Kidney capillary endothelial cell (primary cell): ENCODE measurements at regions not wholly inside any gene's neighbourhood (a gene's known extent, or its start where the extent isn't known, plus 50 kb on each side); places are given as distances from the start of the nearest gene placed in this dataset.
"Not testable (repeated sequence)": the region's sequence is repeated elsewhere in the genome, so short reads cannot be mapped to it uniquely, and the experiment has no call there.

Experiments
- DNase-seq: peaks from one replicate; pipeline ENCODE4 v3.0.0-alpha.2; 2018; ENCODE audit warnings: low spot score

DNA sequence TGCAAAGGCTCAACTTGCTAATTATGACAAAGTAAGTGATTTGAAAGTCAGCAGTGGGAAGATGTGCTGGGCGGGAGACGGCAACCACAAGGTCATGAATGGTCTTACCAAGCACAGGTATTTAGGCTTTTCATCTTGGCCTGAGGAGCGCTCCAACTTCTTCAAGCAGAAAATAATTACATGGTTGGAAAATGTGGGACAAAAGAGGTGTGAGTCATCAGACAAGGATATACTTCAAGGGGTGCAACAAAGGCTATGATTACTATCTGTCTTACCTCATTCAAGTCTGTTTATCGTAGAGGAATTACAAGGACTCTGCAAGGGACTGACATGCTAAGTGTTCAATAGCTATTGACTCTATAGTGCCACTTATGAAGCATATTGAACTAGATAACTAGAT, 2005.7 kb downstream of the MRPL39 start:
- DNase-seq = no peak

DNA sequence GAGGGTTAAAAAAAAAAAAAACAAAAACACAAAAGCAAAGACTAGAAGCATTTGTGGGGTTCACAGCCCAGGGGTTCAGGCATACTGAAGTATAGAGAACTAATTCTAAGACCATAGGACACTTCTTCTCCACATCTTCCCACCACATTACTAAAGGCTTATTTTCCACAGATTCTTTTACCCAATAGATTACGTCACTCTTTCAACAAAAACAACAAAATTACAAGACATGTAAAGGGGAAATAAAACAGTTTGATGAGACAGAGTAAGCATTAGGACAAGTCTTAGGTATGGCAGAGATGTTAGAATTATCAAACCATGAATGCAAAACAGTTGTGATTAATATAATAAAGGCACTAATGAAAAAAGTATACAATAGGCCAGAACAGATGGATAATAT, 2013.7 kb downstream of the MRPL39 start:
- no peak for DNase-seq

DNA sequence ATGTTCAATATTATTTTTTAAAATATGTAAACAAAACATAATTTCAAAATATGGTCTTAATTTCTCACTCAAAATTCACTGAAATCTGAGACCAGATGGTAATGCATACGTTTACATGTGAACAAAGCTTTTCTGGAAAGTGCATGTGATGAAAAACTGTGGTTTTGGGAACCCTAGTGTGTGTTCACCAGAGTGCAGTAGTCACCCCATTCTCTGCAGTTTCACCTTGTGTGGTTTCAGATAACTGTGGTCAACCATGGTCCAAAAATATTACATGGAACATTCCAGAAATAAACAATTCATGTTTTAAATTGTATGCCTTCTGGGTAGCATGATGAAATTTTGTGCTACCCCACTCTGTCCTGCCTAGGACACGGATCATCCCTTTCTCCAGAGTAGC, 2021.9 kb downstream of the MRPL39 start:
- no peak for DNase-seq

DNA sequence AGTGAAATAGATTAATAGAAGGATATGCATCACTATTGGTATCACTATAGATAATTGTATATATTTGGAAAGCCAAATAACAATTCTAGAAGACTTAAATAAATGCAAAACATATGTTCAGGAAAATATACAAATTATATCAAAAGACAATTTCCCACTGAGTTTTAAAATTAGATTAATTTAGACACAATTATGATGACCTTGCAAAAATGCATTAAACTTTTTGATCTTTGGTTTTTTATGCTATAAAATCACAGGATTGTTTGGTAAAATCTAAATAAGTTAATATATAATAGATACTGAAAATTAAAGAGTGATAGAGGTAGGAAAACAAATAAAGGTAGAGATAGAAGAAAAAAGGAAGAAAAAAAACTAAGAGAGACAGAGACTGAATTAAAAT, 2027.7 kb downstream of the MRPL39 start:
- DNase-seq = no peak

DNA sequence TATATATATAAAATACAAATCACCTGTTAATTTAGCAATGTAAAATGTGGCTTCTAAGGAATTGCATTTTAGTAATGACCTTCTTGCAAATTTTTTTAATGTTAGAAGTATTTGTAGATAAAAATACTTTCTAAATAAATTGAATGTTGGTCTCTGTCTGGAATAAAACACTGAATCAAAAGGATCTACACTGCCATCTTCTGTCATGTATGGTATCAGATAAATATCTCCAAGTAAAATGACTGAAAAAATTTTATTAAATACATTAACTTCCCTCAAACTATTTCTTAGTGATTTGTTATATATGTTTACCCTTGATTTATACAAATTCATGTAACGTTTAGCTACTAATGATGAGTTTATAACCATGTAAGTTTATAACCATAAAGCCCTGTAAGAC, 2029.3 kb downstream of the MRPL39 start:
- no peak for DNase-seq

DNA sequence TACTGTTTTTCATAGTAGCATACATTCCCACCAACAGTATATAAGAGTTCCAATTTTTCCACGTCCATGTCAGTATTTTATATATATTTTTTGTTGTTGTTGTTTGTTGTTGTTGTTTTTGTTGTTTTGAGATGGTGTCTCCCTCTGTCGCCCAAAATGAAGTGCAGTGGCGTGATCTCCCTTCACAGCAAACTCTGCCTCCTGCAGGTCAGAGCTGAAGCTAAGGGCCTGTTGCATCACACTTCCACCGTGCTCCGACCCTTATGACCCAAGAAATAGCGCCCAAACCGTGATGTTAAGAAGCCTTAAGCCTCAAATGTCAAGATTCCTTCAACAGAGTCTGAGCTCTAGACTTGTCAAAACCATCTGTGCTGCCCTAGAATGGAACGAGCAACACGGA, 2032.3 kb downstream of the MRPL39 start:
- DNase-seq = no peak

DNA sequence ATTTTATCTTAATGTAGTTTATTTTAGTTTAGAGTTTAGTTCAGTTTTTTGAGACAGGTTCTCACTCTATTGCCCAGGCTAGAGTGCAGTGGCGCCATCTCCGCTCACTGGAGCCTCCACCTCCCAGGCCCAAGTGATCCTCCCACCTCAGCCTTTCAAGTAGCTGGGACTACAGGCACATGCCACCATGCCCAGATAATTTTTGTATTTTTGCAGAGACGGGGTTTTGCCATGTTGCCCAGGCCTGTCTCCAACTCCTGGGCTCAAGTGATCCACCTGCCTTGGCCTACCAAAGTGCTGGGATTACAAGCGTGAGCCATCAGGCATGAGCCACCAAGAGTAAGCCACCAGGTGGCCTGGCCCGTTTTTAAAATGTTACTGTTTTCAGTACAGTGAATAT, 2058.4 kb downstream of the MRPL39 start:
- DNase-seq = not testable (repeated sequence)

DNA sequence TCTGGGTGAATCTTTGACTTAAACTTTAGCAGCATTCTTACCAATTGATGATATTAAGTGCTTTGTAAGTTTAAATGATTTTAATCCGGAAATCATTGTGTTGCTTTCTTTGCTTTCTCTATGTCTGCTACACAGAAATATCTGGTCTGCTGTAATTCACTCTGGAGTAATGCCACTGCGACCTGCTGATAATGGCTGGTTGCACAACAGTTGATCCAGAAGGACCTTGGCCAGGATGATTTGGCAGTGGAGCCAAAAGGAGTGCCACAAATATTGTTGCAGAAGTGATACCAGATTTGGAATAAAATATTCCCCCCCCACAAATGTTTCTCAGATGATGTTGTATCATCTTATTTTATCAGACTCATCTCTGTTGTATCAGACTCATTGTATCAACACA, 2063.9 kb downstream of the MRPL39 start:
- DNase-seq = no peak

DNA sequence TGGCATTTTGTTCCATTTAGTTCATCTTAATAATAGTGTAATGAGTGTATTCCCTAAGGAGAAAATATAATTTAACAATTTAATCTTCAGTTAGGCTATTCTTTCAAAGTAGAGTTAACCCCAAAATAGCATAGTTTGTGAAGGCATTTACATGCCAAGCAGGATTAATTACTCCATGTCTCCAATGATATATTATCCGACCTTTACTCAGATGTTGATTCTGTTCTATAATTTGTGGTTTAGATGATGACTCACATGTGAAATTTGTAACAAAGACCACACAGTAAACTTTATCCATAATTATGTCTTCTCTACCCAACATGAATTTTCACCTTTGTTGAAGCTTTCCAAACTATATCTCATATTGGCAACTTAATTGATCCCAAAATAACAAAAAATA, 2065.2 kb downstream of the MRPL39 start:
- DNase-seq = no peak

DNA sequence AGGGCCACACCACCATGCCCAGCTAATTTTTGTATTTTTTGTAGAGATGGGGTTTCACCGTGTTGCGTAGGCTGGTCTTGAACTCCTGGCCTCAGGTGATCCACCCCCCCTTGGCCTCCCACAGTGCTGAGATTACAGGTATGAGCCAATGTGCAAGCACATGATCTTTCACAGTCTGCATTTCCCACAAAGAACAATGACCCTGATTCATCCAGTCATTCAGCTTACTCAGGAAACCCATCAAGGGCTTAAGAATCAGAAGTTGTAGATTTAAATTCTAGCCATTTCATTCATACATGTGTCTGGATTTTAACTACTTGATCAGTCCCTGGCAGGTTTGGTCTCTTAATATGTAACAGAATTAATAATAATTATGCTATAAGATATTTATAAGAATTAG, 2065.7 kb downstream of the MRPL39 start:
- no peak for DNase-seq

DNA sequence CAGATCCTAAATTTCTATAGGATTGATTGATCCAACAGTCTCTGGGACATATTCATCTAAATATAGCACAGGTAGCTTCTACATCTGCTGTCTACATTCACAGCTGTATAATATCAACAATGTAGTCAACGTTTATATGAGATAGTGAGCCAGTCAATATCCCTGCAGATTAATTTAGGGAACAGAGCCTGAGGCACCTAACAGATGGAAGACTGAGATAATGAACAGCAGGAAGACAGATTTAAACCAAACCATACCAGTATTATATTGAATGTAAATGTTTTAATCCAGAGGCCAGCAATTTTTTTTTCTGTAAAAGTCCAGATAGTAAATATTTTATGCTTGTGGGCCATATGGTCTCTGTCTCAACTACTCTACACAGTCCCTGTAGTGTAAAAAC, 2072.4 kb downstream of the MRPL39 start:
- DNase-seq = no peak

DNA sequence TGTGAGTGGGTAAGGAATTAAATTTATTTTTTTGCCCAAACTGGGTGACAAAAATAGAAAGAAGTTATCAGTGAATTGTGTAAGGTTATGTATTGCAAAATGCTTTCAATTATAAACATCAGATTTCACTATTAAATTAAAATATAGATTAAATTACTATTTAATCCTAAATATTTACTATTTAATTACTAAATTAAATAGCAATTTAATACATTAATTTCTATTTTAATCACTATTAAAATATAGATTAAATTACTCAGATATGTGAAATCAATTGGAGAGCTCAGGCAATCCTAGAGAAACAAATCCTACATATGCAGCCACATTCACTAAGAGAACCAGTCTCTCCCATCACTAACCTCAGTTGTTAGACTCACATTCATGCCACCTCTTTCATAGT, 2075.8 kb downstream of the MRPL39 start:
- DNase-seq = no peak

DNA sequence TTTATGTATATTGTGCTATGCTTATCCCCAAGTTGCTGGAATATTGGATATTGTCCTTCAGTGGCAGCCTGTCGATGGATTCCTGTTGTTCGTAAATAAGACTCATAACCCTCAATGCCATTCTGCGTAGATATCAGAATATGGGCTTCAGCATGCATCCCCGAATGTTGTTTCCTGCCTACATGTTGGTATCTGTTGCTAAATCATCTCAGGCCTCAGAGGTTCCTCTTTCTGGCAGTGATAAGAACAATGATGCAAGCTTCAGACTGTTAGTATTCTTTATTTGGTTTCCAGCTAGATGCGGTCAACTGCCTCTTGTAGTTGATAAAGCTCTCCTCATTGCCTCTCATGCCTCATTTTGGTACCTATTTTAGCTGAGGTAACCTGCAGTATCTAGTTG, 2082.6 kb downstream of the MRPL39 start:
- no peak for DNase-seq

DNA sequence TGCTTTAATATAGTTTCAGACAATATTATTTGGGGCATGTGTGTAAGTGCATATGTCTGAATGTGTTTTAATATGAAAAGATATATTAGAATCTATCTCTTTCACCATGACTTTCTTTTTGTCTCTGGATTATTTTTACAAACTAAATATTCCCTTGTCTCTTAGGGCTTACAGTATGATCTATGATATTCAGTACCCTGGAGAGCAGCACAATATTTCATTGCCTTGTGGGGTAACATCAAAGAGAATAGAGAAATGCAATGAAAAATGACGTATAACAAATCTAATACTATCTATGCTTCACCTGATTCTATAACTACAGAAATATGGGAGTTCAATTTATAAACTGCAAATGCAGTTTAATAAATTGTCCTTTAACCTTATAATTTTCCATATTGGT, 2084.5 kb downstream of the MRPL39 start:
- DNase-seq = no peak

DNA sequence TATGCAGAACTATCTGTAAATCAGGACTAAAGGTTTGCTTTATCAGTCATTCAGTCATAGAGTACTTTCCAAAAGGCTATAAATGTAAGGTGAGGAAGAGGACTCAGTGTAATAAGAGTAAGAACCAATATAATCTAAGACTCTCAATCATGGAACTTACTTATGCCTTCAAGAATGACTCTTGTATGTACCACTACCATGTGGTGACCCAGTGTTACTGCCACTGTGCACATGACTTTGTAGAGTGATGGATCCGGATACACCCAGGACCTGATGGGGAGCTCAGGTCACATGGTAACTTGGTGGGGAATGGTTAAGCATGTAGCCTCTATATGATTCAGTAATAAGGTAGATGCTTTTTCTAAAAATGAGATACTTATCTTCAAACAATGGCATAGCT, 2099.8 kb downstream of the MRPL39 start:
- DNase-seq = no peak

DNA sequence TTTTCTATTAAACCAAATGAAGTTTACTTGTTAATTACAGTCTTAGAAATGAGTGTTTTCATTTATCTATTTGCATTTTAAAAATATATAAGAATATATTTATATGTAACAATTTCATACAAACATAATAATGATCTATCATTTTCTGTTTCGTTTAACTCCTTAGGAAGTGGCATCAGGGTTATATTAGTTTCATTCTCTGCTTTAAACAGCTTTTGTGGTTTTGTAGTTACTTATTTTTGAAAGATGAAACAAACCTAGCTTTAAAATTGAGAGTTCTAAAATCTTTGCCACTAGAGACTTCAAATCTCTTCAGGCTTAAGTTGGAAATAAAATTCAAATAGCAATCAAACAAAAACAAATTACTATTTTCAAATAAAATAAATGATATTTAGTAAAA, 2110.6 kb downstream of the MRPL39 start:
- DNase-seq = no peak

DNA sequence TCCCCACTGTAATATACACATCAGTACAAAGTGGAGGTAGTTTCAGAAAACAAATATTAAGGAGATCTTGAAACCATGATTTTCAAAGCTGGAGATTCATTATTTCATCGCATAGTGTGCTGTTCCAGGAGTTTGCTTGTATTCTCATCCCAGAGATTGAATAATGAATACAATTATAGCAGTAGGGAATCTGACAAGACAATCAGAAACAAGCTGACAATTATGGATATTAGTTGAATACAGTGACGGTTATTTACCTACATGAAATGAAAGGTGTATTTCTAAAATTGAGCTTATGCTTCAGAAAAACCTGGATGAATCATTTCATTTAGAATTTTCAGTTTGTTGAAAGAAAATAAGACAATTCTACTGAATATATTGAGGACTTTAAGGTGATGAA, 2119.0 kb downstream of the MRPL39 start:
- no peak for DNase-seq

DNA sequence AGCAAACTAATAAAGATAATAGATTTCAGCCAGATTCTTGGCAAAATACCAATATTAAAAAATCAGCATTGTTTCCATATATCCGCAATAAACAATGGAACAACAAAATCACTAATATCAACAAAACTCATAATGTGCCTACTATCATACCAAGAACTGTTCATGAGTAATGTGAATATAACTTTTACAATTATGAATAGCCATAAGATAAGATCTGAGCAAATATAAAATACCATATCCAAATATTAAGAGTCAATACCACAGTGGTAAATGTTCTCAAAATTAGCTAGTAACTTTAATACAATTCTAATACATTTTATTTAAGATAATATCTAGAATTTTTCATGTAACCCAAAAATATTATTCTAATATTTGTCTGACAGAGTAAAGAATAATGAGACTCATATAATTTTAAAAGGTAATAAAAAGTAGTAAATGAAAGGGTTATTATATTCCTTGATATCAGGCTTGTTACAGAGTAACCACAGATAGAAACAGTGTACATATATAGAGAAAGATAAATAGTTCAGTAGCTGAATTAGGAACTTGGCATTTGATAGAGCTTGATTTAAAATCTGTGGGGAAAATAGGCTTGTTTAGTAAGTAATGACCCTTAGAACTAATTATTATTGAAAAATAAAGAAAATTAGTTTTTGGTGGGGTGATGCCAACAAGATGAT, 2126.6 kb downstream of the MRPL39 start:
- no peak for DNase-seq

DNA sequence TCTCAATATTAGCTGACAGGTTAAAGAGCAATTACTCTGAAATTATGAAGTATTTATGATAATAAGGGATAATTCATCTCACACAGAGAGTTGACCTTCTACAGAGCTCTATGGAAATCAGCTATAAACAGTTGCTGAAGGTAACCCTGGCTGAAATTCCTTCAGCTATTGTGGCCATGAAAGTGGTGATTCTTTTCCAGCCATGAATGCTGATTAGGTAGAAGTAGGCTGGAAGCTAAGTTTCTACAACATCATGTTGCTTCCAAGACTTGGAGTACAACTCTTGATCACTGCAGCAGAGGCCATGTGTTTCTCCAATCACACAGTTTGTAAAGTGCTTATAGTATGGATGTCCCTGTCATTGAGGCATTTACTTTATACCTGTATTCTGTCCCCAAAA, 2128.9 kb downstream of the MRPL39 start:
- DNase-seq = no peak

DNA sequence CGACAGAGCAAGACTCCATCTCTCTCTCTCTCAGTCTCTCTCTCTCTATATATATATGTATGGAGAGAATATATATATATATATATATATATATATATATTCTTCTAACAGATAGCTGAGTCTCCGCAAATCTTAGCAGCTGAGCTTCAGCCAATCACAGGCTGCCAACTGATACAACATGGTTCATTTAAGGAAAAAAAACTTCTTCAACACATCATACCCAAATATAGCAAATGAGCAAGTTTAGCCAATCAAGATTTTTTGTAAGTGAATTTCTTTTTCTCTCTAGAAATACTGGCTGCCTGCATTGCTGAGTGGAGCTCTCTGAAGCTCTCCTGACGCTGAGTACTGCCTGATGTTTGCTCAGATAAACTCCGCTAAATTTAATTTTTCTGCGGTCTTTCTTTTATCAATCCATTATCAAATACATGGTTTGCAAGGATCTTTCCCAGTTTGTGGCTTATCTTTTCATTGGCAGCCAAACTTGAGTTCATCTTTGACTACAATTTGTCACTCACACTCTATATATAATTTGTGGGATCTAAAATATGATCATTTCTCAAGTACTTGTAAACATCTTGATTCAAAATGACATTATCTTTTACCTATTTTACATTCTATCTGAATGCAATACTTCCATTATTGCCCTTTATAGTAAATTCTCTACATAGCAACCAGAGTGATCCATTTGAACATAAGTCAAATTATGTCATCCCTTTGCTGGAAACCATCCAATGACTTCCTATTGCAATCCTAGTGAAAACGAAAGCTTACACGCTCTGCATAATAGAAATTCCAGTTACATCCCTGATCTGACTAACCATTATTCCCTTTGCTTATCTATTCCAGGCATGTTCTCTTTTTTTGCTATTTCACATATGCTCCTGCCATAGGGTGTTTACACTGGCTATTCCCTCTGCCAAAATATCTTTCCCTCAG, 2131.7 kb downstream of the MRPL39 start:
- DNase-seq = no peak

DNA sequence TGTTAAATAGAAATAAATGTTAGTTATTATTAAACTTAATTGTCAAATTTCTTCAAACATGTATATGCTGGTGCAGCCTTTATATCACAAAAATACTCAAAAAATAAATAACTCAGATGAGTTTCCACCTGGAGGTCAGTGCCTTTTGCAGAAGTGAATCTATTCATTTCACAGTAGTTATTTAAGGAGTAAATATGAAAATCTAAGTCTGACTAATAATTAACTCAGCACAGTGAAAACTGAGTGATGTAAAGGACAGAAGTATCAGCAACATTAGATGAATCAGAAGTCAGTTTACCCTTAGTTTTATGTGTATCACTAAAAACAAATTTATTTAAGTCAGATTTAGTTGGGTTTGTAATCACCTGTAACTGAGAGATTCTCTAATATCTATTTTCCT, 2135.4 kb downstream of the MRPL39 start:
- DNase-seq = no peak

DNA sequence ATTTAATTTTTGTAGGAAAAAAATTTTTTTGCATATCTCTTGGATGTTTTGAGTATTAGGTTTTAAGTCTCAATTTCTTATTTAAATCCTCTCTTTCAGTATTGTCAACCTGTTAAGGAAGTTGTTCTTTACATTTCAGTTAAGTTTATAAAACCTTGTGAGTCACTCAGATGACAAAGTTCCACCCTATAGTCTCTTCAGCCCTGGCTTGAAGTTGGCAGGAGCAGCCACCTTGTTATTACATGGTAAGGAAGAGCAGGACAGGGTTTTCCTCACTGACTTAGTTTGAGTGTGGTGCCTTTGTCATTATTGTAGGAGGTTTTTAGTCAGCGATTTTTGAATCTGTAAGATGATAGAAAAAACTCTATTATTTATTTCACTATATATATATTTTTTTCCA, 2143.9 kb downstream of the MRPL39 start:
- DNase-seq = no peak

DNA sequence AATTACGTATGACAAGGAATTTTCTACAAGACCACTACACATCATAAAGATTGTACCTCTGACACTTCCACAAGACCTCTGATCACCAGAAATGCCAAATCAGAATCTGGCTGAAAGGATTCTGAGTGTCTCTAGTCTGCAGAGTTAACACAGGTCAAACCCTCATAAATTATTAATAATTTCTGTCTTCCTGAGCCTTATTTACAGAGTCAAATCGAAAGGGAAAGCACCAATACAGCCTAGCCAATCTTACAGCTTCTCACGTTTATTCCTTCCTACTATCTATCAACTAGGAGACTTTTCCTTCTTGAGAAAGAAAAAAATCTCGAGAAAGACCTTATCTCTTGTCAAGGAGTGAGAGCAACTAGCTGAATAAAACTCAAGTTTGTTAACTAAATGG, 2151.6 kb downstream of the MRPL39 start:
- no peak for DNase-seq
